ENCODE measurements at regions not wholly inside any gene's neighbourhood (a gene's known extent, or its start where the extent isn't known, plus 50 kb on each side); places are given as distances from the start of the nearest gene placed in this dataset.

DNA sequence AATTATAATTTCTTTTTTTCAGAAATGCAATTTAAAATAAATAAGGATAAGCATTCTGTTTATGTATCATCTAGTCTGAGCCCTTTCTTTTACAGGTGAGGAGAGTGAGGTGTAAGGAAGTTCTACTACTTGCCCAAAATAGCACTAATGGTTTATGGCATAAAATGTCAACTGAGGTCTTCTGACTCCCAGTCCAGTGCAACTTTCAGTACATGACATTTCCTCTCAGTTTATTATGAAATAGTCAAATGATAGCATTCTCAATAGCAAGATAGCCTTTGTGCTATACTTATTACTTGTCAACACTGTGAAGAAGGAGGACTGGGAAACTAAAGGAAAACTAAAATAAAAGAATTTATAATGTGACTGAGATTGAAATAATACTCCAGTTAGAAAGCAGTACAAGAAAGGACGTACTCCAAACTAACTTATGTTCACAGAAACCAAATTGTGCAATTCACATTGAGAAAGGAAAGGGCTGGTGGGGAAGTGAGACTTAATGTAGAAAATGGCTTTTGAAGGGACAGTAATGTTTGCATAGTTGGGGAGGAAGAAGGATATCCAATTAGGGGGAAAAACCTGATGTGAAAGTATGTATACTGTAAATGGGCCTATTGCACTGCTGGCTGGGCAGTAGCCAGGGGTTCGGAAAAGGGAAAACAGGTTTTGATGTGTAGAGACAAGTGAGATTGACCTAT lies 166.7 kb upstream of the ZEB2 start:
- no peaks in the 10 kb centered on the region for H3K79me2 ChIP-seq (ENCODE audit: insufficient read depth, low read length)
- no peaks in the 10 kb centered on the region for H3K36me3 ChIP-seq (ENCODE audit: control insufficient read depth in 1 of 2, insufficient read depth in 2 of 2, low read length in 2 of 2)
- H2AFZ ChIP-seq (ENCODE audit: low read depth, low read length, poor library complexity, severe bottlenecking) = no peak overlapping the region
- TF ChIP-seq CEBPB (IDR thresholded peaks at IDR 0.05; ENCODE audit: low read depth) (no peak), JUND (IDR thresholded peaks at IDR 0.05) (no peak), EGR1 (IDR thresholded peaks at IDR 0.05; ENCODE audit: low read depth) (no peak), RAD21 (IDR thresholded peaks at IDR 0.05; ENCODE audit: low read depth) (no peak), TCF7L2 (IDR thresholded peaks at IDR 0.05; ENCODE audit: borderline replicate concordance, extremely low read depth, insufficient read depth, insufficient read length) (no peak), ZFX (IDR thresholded peaks at IDR 0.05) (no peak), POLR2AphosphoS5 (IDR thresholded peaks at IDR 0.05; ENCODE audit: low read depth, low read length) (no peak), ZNF274 (IDR thresholded peaks at IDR 0.05; ENCODE audit: low read depth, low read length) (no peak), SIN3A (IDR thresholded peaks at IDR 0.05; ENCODE audit: low read depth) (no peak), SP1 (IDR thresholded peaks at IDR 0.05; ENCODE audit: low read depth) (no peak), CBX3 (IDR thresholded peaks at IDR 0.05; ENCODE audit: low read depth) (no peak)
- TF ChIP-seq, protein P1, sequence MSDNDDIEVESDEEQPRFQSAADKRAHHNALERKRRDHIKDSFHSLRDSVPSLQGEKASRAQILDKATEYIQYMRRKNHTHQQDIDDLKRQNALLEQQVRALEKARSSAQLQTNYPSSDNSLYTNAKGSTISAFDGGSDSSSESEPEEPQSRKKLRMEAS (IDR thresholded peaks at IDR 0.05) = no peak
- TF ChIP-seq, protein P2, sequence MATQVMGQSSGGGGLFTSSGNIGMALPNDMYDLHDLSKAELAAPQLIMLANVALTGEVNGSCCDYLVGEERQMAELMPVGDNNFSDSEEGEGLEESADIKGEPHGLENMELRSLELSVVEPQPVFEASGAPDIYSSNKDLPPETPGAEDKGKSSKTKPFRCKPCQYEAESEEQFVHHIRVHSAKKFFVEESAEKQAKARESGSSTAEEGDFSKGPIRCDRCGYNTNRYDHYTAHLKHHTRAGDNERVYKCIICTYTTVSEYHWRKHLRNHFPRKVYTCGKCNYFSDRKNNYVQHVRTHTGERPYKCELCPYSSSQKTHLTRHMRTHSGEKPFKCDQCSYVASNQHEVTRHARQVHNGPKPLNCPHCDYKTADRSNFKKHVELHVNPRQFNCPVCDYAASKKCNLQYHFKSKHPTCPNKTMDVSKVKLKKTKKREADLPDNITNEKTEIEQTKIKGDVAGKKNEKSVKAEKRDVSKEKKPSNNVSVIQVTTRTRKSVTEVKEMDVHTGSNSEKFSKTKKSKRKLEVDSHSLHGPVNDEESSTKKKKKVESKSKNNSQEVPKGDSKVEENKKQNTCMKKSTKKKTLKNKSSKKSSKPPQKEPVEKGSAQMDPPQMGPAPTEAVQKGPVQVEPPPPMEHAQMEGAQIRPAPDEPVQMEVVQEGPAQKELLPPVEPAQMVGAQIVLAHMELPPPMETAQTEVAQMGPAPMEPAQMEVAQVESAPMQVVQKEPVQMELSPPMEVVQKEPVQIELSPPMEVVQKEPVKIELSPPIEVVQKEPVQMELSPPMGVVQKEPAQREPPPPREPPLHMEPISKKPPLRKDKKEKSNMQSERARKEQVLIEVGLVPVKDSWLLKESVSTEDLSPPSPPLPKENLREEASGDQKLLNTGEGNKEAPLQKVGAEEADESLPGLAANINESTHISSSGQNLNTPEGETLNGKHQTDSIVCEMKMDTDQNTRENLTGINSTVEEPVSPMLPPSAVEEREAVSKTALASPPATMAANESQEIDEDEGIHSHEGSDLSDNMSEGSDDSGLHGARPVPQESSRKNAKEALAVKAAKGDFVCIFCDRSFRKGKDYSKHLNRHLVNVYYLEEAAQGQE (IDR thresholded peaks at IDR 0.05; ENCODE audit: low read depth) = no peak
- TF ChIP-seq, protein P3, sequence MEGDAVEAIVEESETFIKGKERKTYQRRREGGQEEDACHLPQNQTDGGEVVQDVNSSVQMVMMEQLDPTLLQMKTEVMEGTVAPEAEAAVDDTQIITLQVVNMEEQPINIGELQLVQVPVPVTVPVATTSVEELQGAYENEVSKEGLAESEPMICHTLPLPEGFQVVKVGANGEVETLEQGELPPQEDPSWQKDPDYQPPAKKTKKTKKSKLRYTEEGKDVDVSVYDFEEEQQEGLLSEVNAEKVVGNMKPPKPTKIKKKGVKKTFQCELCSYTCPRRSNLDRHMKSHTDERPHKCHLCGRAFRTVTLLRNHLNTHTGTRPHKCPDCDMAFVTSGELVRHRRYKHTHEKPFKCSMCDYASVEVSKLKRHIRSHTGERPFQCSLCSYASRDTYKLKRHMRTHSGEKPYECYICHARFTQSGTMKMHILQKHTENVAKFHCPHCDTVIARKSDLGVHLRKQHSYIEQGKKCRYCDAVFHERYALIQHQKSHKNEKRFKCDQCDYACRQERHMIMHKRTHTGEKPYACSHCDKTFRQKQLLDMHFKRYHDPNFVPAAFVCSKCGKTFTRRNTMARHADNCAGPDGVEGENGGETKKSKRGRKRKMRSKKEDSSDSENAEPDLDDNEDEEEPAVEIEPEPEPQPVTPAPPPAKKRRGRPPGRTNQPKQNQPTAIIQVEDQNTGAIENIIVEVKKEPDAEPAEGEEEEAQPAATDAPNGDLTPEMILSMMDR (IDR thresholded peaks at IDR 0.05 in 2 of 3, conservative IDR thresholded peaks at IDR 0.05 in 1 of 3; ENCODE audit: borderline replicate concordance in 1 of 3, insufficient read depth in 1 of 3, low read depth in 2 of 3, low read length in 2 of 3) = no peak
- TF ChIP-seq, protein P4, sequence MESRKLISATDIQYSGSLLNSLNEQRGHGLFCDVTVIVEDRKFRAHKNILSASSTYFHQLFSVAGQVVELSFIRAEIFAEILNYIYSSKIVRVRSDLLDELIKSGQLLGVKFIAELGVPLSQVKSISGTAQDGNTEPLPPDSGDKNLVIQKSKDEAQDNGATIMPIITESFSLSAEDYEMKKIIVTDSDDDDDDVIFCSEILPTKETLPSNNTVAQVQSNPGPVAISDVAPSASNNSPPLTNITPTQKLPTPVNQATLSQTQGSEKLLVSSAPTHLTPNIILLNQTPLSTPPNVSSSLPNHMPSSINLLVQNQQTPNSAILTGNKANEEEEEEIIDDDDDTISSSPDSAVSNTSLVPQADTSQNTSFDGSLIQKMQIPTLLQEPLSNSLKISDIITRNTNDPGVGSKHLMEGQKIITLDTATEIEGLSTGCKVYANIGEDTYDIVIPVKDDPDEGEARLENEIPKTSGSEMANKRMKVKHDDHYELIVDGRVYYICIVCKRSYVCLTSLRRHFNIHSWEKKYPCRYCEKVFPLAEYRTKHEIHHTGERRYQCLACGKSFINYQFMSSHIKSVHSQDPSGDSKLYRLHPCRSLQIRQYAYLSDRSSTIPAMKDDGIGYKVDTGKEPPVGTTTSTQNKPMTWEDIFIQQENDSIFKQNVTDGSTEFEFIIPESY (IDR thresholded peaks at IDR 0.05; ENCODE audit: extremely low read depth, insufficient replicate concordance, low read length) = no peak
- CTCF ChIA-PET = no interaction called here
- DNase-seq (ENCODE audit: low read depth, low spot score) (no peak), ATAC-seq (no peak)
- H4K20me1 ChIP-seq (ENCODE audit: insufficient read depth) = no peaks in the 10 kb centered on the region
- POLR2A ChIA-PET = no interaction called here
- RAD21 ChIA-PET (ENCODE audit: low non-redundant PET in 1 of 2, low total read pairs in 2 of 2, uncharacterized antibody in 2 of 2, unreplicated experiment in 2 of 2) = no interaction called here
- no TSS peak for BruUV-seq (replicated peaks)
- H3K9me2 ChIP-seq (ENCODE audit: insufficient read depth) = no peaks in the 10 kb centered on the region
- H3K27me3 ChIP-seq (ENCODE audit: insufficient read depth, low read length) = no peaks in the 10 kb centered on the region
- no peaks in the 10 kb centered on the region for H3K4me1 ChIP-seq (ENCODE audit: control insufficient read depth in 1 of 2, insufficient read depth in 2 of 2, low read length in 2 of 2)
- no peak overlapping the region for H3K9ac ChIP-seq (ENCODE audit: low read length)
- intact Hi-C loops (cut with micrococcal nuclease) = no loop called here
- H3K9me3 ChIP-seq (ENCODE audit: control insufficient read depth in 1 of 2, insufficient read depth in 1 of 2, low read depth in 1 of 2, low read length in 2 of 2) = no peaks in the 10 kb centered on the region
- no peak overlapping the region for H3K4me3 ChIP-seq (replicated peaks in 1 of 2; ENCODE audit: low read depth in 1 of 2, low read length in 2 of 2)
- H3K4me2 ChIP-seq (ENCODE audit: low read length) = no peak overlapping the region
- H3K27ac ChIP-seq (ENCODE audit: low read depth, low read length) = no peak overlapping the region
